Loucy (cell line): ENCODE measurements at regions not wholly inside any gene's neighbourhood (a gene's known extent, or its start where the extent isn't known, plus 50 kb on each side); places are given as distances from the start of the nearest gene placed in this dataset.

Source experiments
- H2AFZ ChIP-seq: fragments of 200-600 bp; sonication (generic); 2 replicates; pipeline ENCODE4 v1.6.0; 2016; ENCODE audit warnings: antibody characterized with exemption, mild to moderate bottlenecking, low read length, moderate library complexity
- H3F3A ChIP-seq: fragments of 200-600 bp; 2 replicates; pipeline ENCODE4 v1.6.0; 2016; ENCODE audit warnings: antibody characterized with exemption, low read depth, mild to moderate bottlenecking
- H3K27me3 ChIP-seq: fragments of 200-600 bp; sonication (generic); 2 replicates; pipeline ENCODE4 v1.6.1; 2014; ENCODE audit warnings: low read length, mild to moderate bottlenecking; ENCODE audit not compliant: insufficient read depth, poor library complexity, severe bottlenecking
- H3K36me3 ChIP-seq: fragments of 200-600 bp; sonication (generic); 2 replicates; pipeline ENCODE4 v1.6.1; 2016; ENCODE audit warnings: low read length; ENCODE audit not compliant: insufficient read depth
- H3K4me1 ChIP-seq: fragments of 200-600 bp; sonication (generic); 2 replicates; pipeline ENCODE4 v1.5.1; 2014; ENCODE audit warnings: low read length, mild to moderate bottlenecking; ENCODE audit not compliant: insufficient read depth, poor library complexity, severe bottlenecking
- H3K4me2 ChIP-seq: fragments of 200-600 bp; sonication (generic); 2 replicates; pipeline ENCODE4 v1.6.0; 2014; ENCODE audit warnings: antibody characterized with exemption, low read length, low read depth, mild to moderate bottlenecking; ENCODE audit not compliant: poor library complexity, severe bottlenecking
- H3K4me3 ChIP-seq: fragments of 200-600 bp; sonication (generic); 2 replicates; pipeline ENCODE4 v1.5.1; 2014; ENCODE audit warnings: low read length, mild to moderate bottlenecking, mixed read lengths; ENCODE audit not compliant: poor library complexity, severe bottlenecking
- H3K79me2 ChIP-seq: fragments of 200-600 bp; sonication (generic); 2 replicates; pipeline ENCODE4 v1.6.1; 2014; ENCODE audit warnings: low read length; ENCODE audit not compliant: insufficient read depth
- H3K9ac ChIP-seq: fragments of 200-600 bp; sonication (generic); 2 replicates; pipeline ENCODE4 v1.6.0; 2014; ENCODE audit warnings: mild to moderate bottlenecking, low read depth, low read length, moderate library complexity; ENCODE audit not compliant: poor library complexity, severe bottlenecking
- H3K9me2 ChIP-seq: fragments of 200-600 bp; sonication (generic); replicated peaks from 2 replicates; pipeline ENCODE4 v1.6.1; 2016; ENCODE audit warnings: low read depth, low read length, mixed read lengths
- H3K9me3 ChIP-seq: fragments of 200-600 bp; sonication (generic); 2 replicates; pipeline ENCODE4 v1.6.1; 2014; ENCODE audit warnings: mild to moderate bottlenecking, antibody characterized with exemption, low read length, low read depth; ENCODE audit not compliant: insufficient read depth
- H4K20me1 ChIP-seq: fragments of 200-600 bp; sonication (generic); 2 replicates; pipeline ENCODE4 v1.6.0; 2014; ENCODE audit warnings: antibody characterized with exemption, low read length, mild to moderate bottlenecking; ENCODE audit not compliant: insufficient read depth, poor library complexity, severe bottlenecking
- EZH2phosphoT487 ChIP-seq: fragments of 200-600 bp; IDR thresholded peaks from 2 replicates; pipeline ENCODE4 v1.6.1; 2018; ENCODE audit warnings: antibody characterized with exemption, mild to moderate bottlenecking, moderate library complexity, borderline replicate concordance
- TF ChIP-seq, protein P1 (sequence below): fragments of 200-600 bp; sonication (generic); conservative IDR thresholded peaks from 2 replicates; pipeline ENCODE4 v1.5.1; 2014; ENCODE audit warnings: mild to moderate bottlenecking, antibody characterized with exemption, low read length

GRCh38 chr14:25943329-25943728 lies 654.5 kb downstream of the NOVA1 start:
- H3F3A ChIP-seq: no peaks in the 10 kb centered on the region
- H3K27me3 ChIP-seq: no peaks in the 10 kb centered on the region
- no peaks in the 10 kb centered on the region for H3K9me3 ChIP-seq
- H3K4me3 ChIP-seq: no peak overlapping the region
- no peak overlapping the region for H2AFZ ChIP-seq
- no peaks in the 10 kb centered on the region for H3K36me3 ChIP-seq
- no peak overlapping the region for H3K9ac ChIP-seq
- no peak overlapping the region for H3K4me2 ChIP-seq
- TF ChIP-seq, protein P1, sequence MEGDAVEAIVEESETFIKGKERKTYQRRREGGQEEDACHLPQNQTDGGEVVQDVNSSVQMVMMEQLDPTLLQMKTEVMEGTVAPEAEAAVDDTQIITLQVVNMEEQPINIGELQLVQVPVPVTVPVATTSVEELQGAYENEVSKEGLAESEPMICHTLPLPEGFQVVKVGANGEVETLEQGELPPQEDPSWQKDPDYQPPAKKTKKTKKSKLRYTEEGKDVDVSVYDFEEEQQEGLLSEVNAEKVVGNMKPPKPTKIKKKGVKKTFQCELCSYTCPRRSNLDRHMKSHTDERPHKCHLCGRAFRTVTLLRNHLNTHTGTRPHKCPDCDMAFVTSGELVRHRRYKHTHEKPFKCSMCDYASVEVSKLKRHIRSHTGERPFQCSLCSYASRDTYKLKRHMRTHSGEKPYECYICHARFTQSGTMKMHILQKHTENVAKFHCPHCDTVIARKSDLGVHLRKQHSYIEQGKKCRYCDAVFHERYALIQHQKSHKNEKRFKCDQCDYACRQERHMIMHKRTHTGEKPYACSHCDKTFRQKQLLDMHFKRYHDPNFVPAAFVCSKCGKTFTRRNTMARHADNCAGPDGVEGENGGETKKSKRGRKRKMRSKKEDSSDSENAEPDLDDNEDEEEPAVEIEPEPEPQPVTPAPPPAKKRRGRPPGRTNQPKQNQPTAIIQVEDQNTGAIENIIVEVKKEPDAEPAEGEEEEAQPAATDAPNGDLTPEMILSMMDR: no peak
- no peak for TF ChIP-seq EZH2phosphoT487
- no peaks in the 10 kb centered on the region for H3K9me2 ChIP-seq
- no peaks in the 10 kb centered on the region for H4K20me1 ChIP-seq
- H3K79me2 ChIP-seq: no peaks in the 10 kb centered on the region
- no peaks in the 10 kb centered on the region for H3K4me1 ChIP-seq

- H3F3A ChIP-seq: no peaks in the 10 kb centered on the region
- no peak overlapping the region for H3K4me2 ChIP-seq
- no peak overlapping the region for H3K4me3 ChIP-seq
- H3K9me2 ChIP-seq: no peaks in the 10 kb centered on the region
- no peaks in the 10 kb centered on the region for H3K79me2 ChIP-seq
- no peaks in the 10 kb centered on the region for H3K4me1 ChIP-seq
- no peaks in the 10 kb centered on the region for H3K9me3 ChIP-seq
- H3K27me3 ChIP-seq: no peaks in the 10 kb centered on the region
- no peaks in the 10 kb centered on the region for H4K20me1 ChIP-seq
- H3K9ac ChIP-seq: no peak overlapping the region
- H3K36me3 ChIP-seq: no peaks in the 10 kb centered on the region
- TF ChIP-seq EZH2phosphoT487: no peak
- TF ChIP-seq, protein P1: no peak
- no peak overlapping the region for H2AFZ ChIP-seq
These were observed 655.7 kb downstream of the NOVA1 start for GRCh38 chr14:25942090-25942489.

- no peaks in the 10 kb centered on the region for H3K79me2 ChIP-seq
- no peaks in the 10 kb centered on the region for H3K9me2 ChIP-seq
- no peaks in the 10 kb centered on the region for H3K36me3 ChIP-seq
- H3K9me3 ChIP-seq: no peaks in the 10 kb centered on the region
- no peaks in the 10 kb centered on the region for H3F3A ChIP-seq
- H3K4me1 ChIP-seq: no peaks in the 10 kb centered on the region
- H3K27me3 ChIP-seq: no peaks in the 10 kb centered on the region
- no peak overlapping the region for H2AFZ ChIP-seq
- TF ChIP-seq, protein P1: no peak
- no peak for TF ChIP-seq EZH2phosphoT487
- no peaks in the 10 kb centered on the region for H4K20me1 ChIP-seq
- no peak overlapping the region for H3K9ac ChIP-seq
- H3K4me2 ChIP-seq: no peak overlapping the region
- no peak overlapping the region for H3K4me3 ChIP-seq
These were observed 664.1 kb downstream of the NOVA1 start for GRCh38 chr14:25933731-25934130.
